ENCODE measurements at regions not wholly inside any gene's neighbourhood (a gene's known extent, or its start where the extent isn't known, plus 50 kb on each side); places are given as distances from the start of the nearest gene placed in this dataset.

DNA sequence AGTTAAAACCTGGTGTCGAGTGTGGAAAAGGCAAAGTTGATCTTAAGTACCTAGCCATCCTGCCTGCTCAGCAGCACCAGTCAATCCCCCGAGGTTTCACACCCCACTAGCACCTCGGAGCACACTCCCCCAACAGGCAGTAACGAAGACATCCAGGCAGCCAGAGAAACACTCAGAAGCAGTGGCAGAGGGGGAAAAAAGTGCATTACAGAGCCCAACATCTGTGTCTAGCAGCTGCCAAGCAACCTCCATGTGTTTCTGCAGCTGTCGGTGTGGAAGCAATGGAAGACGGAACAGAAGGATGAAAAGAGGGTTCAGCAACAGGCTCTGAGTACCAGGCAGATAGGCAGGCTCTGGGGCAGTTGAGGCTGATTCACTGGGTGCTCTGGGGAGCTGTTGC is 73.4 kb upstream of the PROX1 start:
- H3K9me3 ChIP-seq (ENCODE audit: control insufficient read depth, insufficient read depth, low read depth, low read length) = no peaks in the 10 kb centered on the region
- in situ Hi-C loops (cut with HindIII; ENCODE audit: low pct_unique_long_range_greater_than_20kb, low sequenced_read_pairs) = no loop called here
- ATAC-seq (no peak), DNase-seq (ENCODE audit: low read depth, low spot score) (no peak)
- H3K4me3 ChIP-seq (ENCODE audit: low read depth in 2 of 2, low read length in 2 of 2) = no peak overlapping the region
- no peaks in the 10 kb centered on the region for H3K4me1 ChIP-seq (ENCODE audit: control insufficient read depth, insufficient read depth, low read length)
- intact Hi-C loops (cut with micrococcal nuclease; ENCODE audit: unreplicated experiment) = no loop called here
- TF ChIP-seq POLR2AphosphoS5 (IDR thresholded peaks at IDR 0.05; ENCODE audit: low read depth, low read length) = no peak
- TF ChIP-seq TCF7L2 (IDR thresholded peaks at IDR 0.05; ENCODE audit: low read depth, low read length) = no peak
- no peak for TF ChIP-seq REST (IDR thresholded peaks at IDR 0.05; ENCODE audit: insufficient read depth in 1 of 2, low read depth in 2 of 2, low read length in 1 of 2)
- TF ChIP-seq, protein P1, sequence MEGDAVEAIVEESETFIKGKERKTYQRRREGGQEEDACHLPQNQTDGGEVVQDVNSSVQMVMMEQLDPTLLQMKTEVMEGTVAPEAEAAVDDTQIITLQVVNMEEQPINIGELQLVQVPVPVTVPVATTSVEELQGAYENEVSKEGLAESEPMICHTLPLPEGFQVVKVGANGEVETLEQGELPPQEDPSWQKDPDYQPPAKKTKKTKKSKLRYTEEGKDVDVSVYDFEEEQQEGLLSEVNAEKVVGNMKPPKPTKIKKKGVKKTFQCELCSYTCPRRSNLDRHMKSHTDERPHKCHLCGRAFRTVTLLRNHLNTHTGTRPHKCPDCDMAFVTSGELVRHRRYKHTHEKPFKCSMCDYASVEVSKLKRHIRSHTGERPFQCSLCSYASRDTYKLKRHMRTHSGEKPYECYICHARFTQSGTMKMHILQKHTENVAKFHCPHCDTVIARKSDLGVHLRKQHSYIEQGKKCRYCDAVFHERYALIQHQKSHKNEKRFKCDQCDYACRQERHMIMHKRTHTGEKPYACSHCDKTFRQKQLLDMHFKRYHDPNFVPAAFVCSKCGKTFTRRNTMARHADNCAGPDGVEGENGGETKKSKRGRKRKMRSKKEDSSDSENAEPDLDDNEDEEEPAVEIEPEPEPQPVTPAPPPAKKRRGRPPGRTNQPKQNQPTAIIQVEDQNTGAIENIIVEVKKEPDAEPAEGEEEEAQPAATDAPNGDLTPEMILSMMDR (IDR thresholded peaks at IDR 0.05) = no peak
- no peak for TF ChIP-seq SIN3A (IDR thresholded peaks at IDR 0.05; ENCODE audit: borderline replicate concordance, insufficient read depth, low read depth, low read length)
- CTCF ChIA-PET = no interaction called here
- H3K36me3 ChIP-seq (ENCODE audit: control insufficient read depth, insufficient read depth, low read length) = no peaks in the 10 kb centered on the region
- POLR2A ChIA-PET = no interaction called here
- BruUV-seq (replicated peaks) = no TSS peak
- peaks cover 5% of the 10 kb centered on the region for H3K27me3 ChIP-seq (ENCODE audit: control insufficient read depth, insufficient read depth, low read length)
- no peak overlapping the region for H3K27ac ChIP-seq (ENCODE audit: low read length)

GRCh38 chr1:213921311-213921710 is 66.5 kb upstream of the PROX1 start:
- Histone ChIP-seq H3K27me3 (ENCODE audit: control insufficient read depth, insufficient read depth, low read length) (no peaks in the 10 kb centered on the region), H3K4me3 (ENCODE audit: low read depth in 2 of 2, low read length in 2 of 2) (no peak overlapping the region), H3K4me1 (ENCODE audit: control insufficient read depth, insufficient read depth, low read length) (no peaks in the 10 kb centered on the region), H3K9me3 (ENCODE audit: control insufficient read depth, insufficient read depth, low read depth, low read length) (no peaks in the 10 kb centered on the region), H3K27ac (ENCODE audit: low read length) (no peak overlapping the region), H3K36me3 (ENCODE audit: control insufficient read depth, insufficient read depth, low read length) (no peaks in the 10 kb centered on the region)
- BruUV-seq (replicated peaks) = no TSS peak
- DNase-seq (ENCODE audit: low read depth, low spot score) (no peak), ATAC-seq (no peak)
- ChIA-PET POLR2A (no interaction called here), CTCF (no interaction called here)
- TF ChIP-seq REST (IDR thresholded peaks at IDR 0.05; ENCODE audit: insufficient read depth in 1 of 2, low read depth in 2 of 2, low read length in 1 of 2) (no peak), SIN3A (IDR thresholded peaks at IDR 0.05; ENCODE audit: borderline replicate concordance, insufficient read depth, low read depth, low read length) (no peak), TCF7L2 (IDR thresholded peaks at IDR 0.05; ENCODE audit: low read depth, low read length) (no peak)
- in situ Hi-C loops (cut with HindIII; ENCODE audit: low pct_unique_long_range_greater_than_20kb, low sequenced_read_pairs) (no loop called here), intact Hi-C loops (cut with micrococcal nuclease; ENCODE audit: unreplicated experiment) (no loop called here)

All from Panc1 (cell line).